ENCODE measurements at regions not wholly inside any gene's neighbourhood (a gene's known extent, or its start where the extent isn't known, plus 50 kb on each side); places are given as distances from the start of the nearest gene placed in this dataset.
"Not testable (repeated sequence)": the region's sequence is repeated elsewhere in the genome, so short reads cannot be mapped to it uniquely, and the experiment has no call there.

DNA sequence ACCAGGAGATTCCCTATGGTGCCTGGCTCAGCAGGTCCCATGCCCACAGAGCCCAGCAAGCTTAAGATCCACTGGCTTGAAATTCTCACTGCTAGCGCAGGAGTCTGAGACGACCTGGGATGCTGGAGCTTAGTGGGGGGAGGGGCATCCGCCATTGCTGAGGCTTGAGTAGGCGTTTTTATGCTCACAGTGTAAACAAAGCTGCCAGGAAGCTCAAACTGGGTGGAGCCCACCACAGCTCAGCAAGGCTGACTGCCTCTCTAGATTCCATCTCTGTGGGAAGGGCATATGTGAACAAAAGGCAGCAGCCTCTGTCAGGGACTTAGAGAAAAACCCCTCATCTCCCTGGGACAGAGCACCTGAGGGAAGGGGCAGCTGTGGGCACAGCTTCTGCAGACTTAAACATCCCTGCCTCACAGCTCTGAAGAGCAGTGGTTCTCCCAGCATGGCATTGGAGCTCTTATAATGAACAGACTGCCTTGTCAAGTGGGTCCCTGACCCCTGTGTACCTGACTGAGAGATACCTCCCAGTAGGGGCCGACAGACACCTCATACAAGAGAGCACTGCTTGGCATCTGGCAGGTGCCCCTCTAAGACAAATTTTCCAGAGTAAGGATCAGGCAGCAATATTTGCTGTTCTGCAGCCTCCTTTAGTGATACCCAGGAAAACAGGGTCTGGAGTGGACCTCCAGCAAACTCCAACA lies 231.5 kb upstream of the SETMAR start:
- no peak for DNase-seq (ENCODE audit: low spot score)

DNA sequence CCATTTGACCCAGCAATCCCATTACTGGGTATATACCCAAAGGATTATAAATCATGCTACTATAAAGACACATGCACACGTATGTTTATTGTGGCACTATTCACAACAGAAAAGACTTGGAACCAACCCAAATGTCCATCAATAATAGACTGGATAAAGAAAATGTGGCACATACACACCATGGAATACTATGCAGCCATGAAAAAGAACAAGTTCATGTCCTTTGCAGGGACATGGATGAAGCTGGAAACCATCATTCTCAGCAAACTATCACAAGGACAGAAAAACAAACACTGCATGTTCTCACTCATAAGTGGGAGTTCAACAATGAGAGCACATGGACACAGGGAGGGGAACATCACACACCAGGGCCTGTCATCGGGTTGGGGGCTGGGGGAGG lies 225.9 kb upstream of the SETMAR start:
- DNase-seq (ENCODE audit: low spot score), result not testable (repeated sequence)

DNA sequence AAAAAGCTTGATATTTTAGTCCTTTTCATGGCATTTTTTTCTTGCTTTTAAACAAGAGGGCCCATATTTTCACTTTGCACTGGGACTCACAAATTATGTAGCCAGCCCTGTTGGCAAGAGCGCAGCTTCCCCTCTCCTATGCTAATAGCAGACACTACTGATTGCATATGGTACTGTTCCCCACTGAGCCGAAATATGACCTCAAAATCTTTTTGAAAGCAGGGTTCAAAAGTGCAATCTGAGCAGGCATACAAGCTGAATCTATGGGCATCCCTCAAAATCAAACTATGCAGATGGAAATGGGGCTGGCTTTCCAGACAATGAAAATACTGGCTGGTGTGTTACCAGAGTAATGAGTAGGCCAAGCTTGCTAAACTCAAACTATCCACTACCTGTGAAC lies 225.2 kb upstream of the SETMAR start:
- DNase-seq (ENCODE audit: low spot score), result no peak

DNA sequence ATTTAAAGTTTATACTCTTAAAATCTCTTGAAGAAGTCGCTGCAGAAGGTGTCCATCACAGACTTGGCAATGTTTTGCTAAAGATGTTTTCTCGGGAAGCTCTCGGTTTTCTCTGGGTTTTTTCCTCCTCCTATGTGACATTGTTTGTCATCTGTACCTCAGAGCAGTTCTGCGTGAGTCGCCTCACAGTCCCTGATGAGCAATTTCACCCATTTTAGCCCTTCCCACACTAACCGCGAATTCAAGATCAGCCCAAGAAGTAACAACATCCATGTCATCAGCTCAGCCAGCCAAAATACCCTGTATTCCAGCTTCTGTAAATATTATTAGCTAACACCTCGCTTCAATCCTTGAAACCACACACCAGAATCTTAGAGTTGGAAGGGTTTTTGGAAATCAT lies 224.3 kb upstream of the SETMAR start:
- DNase-seq (ENCODE audit: low spot score), result no peak

DNA sequence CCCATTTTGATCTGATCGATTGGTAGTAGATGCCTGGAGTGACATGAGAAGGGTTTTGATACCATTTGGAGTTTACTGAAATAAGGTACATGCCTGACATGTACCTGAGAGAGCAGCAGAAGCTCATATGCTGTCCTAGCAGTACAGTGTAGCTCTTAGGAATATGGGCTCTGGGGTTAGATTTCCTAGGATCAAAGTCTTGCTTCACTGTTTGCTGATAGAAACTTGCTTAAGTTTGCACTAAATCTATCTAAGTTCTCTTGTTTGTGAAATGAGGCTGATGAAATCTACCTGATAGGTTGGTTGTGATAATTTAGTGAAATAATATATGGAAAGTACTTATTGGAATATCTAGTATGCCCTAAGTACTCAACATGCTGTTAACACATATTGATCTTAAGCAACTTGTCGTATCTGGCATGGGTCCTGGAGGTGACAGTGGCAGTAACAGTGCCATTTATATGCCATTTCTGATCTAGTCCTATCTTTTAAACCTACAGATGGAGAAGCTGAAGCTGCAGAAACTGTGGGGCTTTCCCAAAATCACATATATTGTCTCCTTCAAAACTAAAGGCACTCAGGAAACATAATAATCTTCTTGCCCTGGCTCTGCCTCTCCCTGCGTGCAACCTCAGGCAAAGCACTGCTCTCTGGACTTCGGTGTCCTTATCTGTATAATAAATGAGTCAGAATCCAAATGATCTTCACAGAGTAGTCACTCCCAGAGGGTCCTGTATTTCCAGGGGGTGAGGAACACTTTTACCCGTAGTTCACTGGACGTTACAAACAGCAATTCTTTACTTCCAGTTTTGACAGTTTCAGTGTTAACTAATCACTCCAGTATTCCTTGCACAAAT lies 223.6 kb upstream of the SETMAR start:
- DNase-seq (ENCODE audit: low spot score), result no peak

DNA sequence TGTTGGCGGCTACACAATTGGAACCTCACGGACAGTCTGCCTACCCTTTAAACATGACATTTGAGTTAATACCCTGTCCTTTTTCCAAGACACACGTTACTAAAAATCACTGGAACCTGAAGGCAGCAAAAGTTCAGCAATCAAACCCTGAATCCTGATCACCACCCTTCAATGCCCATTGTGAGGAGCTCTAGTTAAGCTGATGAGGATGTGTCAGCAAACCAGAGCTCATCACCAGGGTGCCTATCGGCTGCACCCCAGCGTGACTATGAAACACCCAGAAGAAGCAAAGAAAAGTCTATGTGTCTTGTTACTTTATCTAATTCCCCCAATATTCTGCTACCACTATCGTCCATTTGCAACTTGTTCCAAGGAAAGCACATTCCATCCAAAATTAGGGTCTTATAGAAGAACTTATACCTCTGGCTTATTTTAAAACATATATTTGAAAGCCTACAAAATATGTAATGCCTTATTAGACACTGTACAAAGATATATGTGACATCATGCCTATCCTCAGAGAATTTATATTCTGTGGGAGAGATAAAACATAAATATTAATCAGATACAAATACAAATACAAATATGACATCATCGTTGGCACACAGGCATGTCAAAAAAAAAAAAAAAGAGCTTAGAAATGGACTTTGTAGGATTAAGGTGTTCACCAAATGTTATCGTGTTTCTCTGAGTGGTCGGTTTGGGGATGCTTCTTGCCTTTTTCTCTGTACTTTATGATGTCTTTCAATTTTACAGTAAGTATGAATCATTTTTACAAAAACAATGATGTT lies 219.7 kb upstream of the SETMAR start:
- DNase-seq (ENCODE audit: low spot score), result no peak

DNA sequence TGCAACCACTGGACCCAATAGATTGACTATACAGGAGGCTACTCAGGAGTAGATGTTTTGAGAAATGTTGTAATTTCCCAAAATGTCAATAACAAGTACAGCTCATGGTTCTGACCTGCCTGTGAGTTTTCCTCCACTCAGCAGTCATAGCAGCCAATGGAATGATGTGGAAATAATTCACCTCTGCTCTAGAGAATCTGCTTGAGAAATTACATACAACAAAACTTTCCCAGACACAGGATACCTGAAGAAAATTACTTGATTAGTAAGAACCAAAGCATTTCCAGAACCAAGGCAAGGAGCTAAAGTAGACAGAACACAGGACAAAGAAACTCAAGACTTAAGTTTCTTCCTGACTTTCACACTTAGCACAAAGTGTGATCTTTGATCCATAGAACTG lies 218.9 kb upstream of the SETMAR start:
- no peak for DNase-seq (ENCODE audit: low spot score)

DNA sequence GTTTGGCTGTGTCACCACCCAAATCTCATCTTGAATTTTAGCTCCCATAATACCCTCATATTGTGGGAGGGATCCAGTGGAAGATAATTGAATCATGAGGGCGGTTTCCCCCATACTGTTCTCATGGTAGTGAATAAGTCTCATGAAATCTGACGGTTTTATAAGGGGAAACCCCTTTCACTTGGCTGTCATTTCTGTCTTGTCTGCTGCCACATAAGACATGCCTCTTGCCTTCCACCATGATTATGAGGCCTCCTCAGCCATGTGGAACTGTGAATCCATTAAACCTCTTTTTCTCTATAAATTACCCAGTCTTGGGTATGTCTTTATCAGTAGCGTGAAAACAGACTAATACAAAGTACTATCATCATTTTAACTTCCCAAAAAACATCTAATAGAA lies 216.5 kb upstream of the SETMAR start:
- not testable (repeated sequence) for DNase-seq (ENCODE audit: low spot score)

DNA sequence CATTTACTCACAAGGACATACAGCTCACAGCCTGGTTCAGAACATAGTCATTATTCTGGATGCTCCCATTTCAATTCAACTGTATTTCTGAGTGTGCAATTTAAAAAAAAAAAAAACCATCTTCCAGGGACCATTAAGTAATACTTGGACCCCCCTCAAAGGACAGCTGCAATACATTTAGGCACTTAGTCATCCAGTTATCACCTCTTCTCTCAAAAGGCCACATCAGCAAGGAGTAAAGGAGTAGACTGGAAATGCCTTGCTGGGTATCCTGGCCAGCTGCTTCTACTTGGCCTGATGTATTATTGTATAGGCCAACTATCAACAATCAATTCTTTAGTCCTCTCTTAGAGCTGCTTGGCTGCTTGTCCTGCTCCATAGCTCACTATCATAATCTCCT lies 211.4 kb upstream of the SETMAR start:
- DNase-seq (ENCODE audit: low spot score), result no peak

DNA sequence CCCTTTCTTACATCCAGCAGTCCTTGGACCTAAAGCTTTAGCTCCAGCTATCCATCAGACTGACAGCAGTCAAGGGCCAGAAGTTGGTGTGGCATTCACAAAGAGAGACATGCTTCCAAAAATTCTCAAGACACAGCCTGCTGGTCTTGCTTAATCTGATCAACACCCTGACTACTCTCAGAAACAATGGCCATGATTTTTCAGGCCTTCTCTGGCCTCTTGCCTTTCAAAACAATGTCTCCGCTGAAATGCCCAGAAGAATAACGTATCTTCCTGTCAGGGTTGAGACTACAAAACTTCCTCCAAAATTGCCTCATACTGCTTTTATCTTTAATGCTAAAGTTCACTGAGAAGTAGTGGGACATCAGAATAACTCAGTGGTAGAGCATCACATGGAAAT lies 205.4 kb upstream of the SETMAR start:
- DNase-seq (ENCODE audit: low spot score), result no peak

DNA sequence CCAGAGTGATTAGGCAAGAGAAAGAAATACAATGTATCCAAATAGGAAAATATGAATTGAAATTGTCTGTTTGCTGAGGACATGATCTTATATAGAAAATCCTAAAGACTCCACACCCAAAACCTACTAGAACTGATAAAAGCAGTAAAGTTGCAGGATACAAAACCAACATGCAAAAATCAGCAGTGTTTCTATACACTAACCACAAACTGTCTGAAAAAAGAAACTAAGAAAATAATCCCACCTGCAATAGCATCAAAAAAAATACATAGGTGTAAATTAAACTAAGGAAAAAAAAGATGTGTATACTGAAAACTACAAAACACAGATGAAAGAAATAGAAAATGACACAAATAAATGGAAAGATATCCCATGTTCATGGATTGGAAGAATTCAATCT lies 203.6 kb upstream of the SETMAR start:
- DNase-seq (ENCODE audit: low spot score), result no peak

DNA sequence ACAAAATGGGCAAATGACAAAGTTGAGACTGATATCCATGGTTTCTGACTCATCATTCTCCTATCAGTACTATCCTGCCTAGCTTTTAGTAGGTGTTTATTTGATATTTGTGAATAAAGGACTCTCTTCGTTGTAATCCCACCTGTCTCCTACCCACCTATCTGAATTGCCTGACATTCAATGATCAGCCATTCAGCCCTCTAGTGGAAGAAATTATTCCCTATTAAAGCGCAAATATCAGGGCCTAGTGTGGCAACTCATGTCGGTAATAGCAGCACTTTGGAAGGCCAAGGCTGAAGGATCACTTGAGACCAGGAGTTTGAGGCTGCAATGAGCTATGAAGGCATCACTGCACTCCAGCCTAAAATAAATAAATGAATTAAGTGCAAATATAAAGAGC lies 195.7 kb upstream of the SETMAR start:
- DNase-seq (ENCODE audit: low spot score), result no peak

DNA sequence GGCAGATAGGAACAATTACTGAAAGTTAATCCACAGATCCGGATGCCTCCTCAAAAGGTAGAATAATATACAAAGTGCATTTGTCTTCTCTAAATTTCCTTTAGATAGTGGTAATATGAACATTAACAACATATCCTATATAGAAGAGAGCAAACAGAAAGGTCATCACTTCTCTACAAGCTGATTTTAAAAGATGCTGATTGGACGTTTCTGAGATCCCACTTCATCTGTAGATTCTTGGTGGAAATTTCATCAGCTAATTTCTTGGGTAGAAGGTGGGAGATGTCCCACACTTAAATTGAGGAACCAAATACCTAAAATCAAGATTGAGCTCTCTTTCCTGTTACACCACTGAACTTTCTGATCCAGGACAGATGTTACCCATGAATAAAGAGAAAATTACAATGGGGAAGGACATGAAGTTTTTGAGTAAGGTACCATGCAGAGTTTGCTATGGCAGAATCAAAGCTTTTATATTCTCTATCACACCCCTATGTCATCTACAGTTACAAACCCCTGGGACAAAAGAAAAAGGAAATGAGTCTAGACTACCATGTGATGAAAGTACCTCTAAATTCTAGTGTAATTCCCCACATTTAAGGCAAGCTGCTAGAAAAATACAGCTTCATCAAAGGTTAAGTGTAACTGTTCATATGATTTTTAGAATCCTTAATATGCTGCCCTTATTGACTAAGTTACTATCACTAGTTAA lies 189.2 kb upstream of the SETMAR start:
- DNase-seq (ENCODE audit: low spot score), result no peak

DNA sequence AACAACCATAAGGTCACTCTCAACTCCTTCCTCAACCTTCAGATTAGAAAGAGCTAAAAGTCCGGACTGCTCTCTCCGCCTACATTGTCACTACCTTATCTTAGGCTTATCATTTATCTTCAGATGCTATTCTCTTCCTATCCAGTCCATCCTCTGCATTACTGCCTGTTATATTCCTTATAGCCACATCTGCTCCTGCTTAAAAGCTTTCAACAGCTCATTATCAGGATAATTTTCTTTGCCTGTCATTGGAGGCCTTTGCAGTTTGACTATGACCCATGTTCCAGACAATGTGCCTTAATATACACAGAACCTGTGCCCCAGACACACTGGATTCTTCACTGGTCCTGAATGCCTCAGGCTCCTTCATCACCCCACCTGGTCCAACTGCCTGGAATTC lies 184.1 kb upstream of the SETMAR start:
- no peak for DNase-seq (ENCODE audit: low spot score)

DNA sequence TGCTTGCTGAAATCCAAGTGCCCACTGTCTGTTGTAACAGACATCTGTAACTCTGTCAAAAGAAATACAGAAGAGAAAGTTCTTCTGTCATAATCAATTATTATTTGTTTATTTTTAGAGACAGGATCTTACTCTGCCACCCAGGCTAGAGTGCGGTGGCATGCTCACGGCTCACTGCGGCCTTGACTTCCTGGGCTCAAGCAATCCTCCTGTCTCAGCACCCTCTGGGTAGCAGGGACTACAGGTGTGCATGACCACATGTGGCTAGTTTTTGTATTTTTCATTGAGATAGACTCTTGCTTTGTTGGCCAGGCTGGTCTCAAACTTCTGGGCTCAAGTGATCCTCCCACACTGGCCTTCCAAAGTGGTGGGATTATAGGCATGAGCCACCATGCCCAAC lies 177.6 kb upstream of the SETMAR start:
- DNase-seq (ENCODE audit: low spot score), result no peak

DNA sequence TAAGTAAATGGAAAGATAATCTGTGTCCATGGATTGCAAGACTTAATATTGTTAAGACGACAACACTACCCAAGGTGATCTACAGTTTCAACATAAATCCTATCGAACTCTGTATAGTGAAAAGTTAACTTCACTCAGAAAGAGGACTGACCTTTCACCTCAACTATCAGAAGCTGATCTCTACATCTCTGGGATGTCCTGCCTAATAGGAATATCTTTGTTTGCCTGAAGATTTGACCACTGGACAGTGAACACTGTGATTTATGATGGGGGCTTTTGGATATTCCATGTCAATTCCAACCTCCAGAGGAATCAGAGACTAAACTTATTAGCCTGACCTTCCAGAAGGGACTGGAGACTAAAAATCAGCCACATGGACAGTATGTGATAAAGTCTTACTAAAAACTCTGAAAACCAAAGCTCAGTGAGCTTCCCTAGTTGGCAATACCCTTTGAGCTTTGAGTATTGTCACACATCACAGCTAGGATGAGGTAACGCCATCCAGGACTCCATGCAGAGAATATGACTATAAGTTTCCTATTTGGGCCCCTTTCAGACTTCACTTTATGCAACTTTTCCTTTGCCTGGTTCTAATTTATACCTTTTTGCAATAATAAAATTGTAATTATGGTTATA lies 164.9 kb upstream of the SETMAR start:
- DNase-seq (ENCODE audit: low spot score), result no peak

DNA sequence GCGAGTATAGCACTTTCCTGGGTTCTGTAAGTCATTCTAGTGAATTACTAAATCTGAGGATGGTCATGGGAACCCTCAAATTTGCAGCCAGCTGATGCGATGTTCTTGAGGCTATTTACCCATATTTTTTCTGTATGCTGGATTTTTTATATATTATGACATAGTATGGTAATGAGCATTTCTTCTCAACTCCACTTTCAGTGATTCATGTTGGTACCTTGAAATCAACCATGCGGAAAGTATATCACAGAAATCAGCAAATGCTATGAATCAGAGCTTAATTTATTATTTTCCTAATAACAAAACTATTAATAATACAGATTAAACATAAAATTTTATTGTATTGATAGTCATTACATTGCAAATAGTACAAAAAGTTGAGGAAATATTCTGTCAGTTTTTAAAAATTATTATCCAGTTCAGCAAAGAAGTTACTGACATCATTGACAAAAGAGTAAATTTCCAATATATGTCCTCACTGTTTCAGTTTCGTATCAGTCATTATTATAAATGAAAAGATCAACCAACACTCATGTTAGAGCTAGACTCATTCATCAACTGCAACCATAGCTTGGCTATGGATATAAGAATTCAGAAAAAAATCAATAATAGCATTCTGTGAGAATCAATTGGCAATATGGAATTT lies 164.3 kb upstream of the SETMAR start:
- no peak for DNase-seq (ENCODE audit: low spot score)

DNA sequence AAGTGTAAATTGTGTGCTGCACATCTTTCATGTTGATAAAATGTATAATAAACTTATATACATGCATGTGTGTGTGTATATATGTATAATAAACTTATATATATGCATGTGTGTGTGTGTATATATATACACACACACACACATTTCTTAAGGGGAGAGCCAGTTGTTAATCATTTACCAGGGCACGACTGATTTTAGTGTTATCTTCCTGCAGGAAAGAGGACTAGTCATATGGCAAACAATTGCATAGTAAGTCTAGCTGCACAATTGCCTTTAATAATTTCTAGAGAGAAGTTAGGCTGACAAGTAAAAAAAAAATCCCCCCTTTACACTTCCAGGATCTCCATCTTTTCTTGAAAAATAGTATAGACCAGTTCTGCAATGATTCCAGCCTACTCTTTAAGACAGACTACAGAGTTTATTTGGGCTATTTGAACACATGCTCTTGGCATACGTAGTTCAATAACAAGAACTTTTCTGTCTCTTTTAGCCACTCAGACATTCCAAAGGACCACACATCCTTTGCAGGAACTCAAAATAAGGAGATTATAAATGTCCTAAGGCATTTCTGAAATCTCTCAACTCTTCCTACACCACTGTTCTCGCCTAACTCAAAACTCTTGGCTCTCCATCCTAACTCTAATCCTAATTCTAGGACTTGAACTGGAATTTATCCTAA lies 163.6 kb upstream of the SETMAR start:
- no peak for DNase-seq (ENCODE audit: low spot score)

DNA sequence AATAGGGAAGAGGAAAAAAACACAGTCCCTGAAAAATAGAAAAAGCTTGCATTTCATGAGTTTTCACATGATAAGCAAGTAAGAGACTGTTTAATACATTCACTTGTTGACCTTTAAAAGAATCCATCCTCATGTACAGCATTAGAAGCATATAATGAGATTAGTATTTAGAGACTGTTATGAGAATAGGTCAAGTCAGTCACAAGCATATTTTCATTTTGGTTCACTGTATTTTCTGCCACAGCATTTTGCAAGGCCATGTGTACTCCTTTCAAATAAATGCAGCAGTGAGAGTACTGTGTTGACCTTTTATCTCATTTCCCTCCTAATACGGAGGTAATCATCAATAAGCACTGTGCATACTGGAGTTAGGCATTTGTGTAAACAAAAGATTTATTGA lies 162.2 kb upstream of the SETMAR start:
- no peak for DNase-seq (ENCODE audit: low spot score)

DNA sequence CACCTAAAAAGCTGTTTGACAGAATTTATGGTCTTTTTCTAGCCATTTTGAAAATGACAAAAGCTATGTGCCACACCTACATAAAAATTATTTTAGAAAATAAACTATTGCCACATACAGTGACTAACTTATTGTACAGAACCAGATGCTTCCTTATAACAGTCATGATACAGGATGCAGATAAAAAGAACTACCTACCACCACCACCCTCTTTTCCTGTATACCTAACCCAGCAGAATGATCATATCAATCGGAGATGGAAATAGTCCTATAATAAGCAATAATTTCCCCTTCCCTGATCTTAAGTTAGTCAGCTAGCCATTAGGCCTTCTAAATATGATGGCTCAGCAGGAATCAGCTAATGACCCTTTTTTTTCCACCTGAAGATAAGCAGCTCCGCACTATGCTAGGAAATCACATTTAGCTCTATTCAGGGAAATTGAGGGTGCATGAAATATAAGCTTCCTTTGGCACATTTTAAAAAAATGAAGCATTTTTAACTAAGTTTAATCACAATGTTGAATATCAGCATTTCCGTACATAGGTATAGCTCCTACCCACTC lies 155.5 kb upstream of the SETMAR start:
- DNase-seq (ENCODE audit: low spot score), result no peak
